Epithelial cell of proximal tubule (primary cell): ENCODE measurements at regions not wholly inside any gene's neighbourhood (a gene's known extent, or its start where the extent isn't known, plus 50 kb on each side); places are given as distances from the start of the nearest gene placed in this dataset.

Source experiments
- DNase-seq: peaks from one replicate; pipeline ENCODE4 v3.0.0-alpha.2; 2011; ENCODE audit warnings: low read depth
- H3K4me3 ChIP-seq: 2 replicates; pipeline ENCODE4 v1.5.1; 2011; ENCODE audit warnings: low read depth, mild to moderate bottlenecking, low read length
- CTCF ChIP-seq: conservative IDR thresholded peaks from 2 replicates; pipeline ENCODE4 v1.5.1; 2012; ENCODE audit warnings: low read depth, mild to moderate bottlenecking, low read length

DNA sequence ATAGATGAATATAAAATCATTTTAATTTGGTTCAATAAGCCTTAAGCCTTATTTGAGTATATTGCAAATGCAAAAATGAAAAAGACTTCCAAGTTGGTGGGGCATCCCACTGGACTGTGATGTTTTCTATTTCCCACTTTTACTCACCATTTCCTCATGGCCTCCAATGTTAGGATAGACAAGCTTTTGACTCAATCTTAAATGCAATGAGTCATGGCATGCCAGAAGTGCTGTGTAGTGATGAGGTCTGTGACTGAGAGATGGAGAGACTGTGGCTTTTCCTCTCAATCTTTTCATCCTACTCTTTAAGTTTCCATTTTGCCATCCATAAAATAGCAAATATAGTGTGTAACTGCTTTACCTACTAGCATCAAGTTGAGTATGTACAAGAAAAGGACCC, 1401.2 kb upstream of the CELF4 start:
- H3K4me3 ChIP-seq, result no peak overlapping the region
- no peak for TF ChIP-seq CTCF
- DNase-seq, result no peak

DNA sequence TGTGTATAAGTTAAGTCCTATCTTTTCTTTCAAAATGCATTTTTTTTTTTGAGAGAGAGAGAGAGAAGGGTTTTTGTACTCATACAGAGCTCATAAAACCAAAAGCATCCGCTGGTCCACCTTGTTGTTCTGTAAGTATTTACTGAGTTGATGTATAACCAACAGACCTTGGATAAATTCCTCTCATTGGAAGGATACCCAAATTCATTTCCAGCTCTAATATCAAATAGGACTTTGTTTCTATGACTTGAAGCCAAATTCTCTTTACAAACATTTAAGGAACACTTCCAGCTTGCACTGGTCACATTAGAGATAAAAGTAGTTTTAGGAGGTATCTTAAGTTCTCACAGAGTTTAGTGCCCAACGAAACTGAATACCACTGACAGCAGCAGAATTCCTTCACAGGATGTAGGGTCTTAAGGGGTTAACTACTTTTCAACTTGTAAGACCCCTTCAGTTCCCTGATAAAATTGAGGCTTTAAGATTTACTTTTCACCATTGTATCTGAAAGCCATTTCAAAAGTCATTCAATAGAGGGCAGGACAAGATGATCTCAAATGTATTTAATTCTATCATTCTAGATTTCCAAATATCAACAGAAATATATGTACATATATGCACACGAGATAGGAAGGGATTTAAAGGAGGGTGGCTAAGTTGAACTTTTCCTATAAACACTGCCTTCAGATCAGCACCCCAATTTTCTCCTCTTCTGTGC, 1398.5 kb upstream of the CELF4 start:
- DNase-seq, result no peak
- no peak for TF ChIP-seq CTCF
- no peak overlapping the region for H3K4me3 ChIP-seq

DNA sequence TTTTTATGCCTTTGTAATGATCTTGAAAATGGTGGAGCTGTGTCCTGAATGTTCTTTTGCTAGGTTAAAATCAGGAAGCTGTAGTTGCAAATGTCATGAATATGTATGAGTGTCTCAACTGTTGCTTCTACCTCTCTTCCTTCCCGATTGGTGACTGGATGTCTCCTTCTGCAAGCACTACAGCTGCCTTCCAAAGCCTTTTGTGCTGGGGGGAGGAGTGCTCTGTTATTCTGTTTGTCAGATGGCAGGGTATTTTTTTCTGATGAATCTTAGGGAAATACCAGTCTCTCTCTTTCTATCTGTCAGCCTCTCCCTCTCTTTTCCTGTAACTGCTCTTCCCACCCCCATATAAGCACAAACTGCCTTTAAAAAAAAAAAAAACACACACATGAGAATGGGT, 1396.3 kb upstream of the CELF4 start:
- TF ChIP-seq CTCF, result no peak
- DNase-seq, result no peak
- no peak overlapping the region for H3K4me3 ChIP-seq

GRCh38 chr18:38957736-38958135, 1392.1 kb upstream of the CELF4 start:
- TF ChIP-seq CTCF, result no peak
- H3K4me3 ChIP-seq, result no peak overlapping the region
- DNase-seq, result no peak

DNA sequence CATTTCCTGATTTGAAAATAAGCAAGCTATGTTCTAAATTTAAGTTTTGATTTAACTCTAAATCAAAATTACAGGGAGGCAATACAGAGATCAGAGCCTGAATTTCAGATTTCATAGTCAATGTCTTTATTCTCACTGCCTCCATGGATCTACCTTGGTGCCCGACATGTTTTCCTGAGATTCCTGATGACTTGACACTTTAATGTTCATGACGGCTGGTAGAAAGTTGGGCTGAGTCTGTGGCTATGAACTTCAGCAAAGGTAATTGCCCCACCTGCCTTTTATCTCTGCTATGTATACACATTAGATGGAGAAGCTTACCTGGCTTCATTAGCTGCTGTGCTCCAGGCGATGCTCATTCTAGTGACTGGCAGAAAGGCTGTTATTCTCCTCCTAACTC, 1390.5 kb upstream of the CELF4 start:
- no peak for DNase-seq
- H3K4me3 ChIP-seq, result no peak overlapping the region
- TF ChIP-seq CTCF, result no peak

DNA sequence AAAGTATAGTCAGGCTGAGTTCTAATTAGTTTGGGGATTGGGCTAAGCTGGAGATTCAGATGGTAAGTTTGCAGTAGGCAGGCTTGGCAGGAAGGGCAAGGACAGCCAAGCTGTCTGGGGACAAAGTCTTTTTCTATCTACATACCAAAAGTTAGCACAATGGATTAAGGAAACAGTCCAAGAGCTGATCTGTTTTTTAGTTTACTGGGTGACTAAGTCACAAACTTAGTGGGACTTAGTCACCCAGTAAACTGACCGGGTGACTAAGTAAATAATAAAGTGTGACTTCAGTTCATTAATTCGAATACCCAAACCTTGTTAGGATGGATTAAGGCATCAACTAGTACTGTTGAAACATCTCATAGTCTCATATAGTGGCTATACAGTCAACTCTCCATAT, 1386.0 kb upstream of the CELF4 start:
- no peak for TF ChIP-seq CTCF
- H3K4me3 ChIP-seq, result no peak overlapping the region
- no peak for DNase-seq

DNA sequence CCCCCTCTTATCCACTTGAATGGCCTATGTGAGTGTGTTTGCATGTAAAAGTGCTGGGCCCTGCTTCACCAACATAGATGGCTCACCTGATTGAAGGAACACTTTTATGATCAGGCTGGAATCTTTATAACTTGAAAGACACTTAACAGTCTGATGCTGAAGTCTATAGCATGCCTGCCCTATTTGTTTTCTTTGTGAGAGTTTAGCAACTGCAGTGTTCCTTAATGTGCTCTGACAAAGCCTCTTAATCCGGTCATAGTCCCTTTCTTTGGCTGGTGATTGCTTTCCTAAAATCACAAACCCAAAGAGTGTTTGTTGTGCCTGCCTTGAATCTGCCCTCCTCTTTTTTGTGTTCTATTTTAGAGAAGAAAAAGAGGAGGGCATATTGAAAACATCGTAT, 1382.8 kb upstream of the CELF4 start:
- TF ChIP-seq CTCF, result no peak
- H3K4me3 ChIP-seq, result no peak overlapping the region
- no peak for DNase-seq
